ENCODE measurements at regions not wholly inside any gene's neighbourhood (a gene's known extent, or its start where the extent isn't known, plus 50 kb on each side); places are given as distances from the start of the nearest gene placed in this dataset.

DNA sequence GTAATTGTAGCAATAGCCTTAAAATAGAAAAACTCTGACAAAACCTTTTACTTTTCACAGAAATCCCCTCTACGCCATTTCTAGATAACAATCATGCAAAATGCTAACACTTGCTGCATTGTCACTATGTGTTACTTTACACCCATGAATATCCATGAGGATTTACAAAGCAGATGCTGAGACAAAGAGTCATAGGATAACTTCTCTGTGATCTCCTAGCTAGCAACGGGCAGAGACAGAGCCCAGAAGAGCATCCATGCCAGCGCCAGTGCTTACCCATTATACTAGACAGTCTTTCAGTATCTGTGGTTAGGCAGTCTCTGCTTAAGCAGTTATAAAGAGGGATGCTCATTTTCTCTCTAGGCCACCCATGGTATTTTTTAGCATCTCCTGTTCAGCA lies 474.1 kb downstream of the CAAP1 start:
- no peak for DNase-seq (ENCODE audit: low read depth in 4 of 4, low spot score in 3 of 4)

DNA sequence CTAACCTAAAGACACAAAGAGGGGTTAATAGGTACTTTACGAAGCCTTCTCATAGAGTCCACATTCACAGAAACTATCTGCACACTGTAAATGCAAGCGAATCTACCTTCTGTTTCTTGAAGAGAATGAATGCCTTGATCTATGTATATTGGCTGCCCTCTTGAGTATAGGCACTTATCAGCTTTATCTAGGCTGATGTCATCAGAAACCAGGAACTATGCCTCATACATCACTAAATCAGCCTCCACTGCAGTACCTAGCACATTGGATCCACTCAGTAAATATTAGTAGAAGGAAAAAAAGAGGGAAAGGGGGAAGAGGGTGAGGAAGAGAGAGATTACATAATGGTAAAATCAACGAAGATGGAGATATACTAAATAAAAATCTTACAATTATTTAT lies 477.1 kb downstream of the CAAP1 start:
- DNase-seq (ENCODE audit: low read depth in 4 of 4, low spot score in 3 of 4) = no peak

DNA sequence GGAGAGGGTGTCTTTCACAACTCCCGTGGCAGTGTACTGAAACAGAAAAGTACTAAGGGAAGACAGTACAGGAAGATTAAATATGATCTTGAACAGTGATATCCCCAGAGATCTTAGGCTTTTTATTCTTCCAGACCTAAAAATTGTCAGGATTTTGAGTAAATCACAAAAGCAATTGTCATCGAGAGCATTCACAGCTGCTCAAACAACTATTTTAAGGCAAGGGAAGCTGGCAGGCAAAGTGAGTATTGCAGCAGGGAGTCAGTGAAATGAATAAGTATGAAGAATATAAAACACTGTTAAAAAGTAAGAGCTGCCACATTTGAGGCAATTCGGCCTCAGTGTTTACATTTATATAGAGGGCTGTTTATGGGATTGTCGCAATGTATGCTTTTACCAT lies 479.0 kb downstream of the CAAP1 start:
- no peak for DNase-seq (ENCODE audit: low read depth in 4 of 4, low spot score in 3 of 4)

DNA sequence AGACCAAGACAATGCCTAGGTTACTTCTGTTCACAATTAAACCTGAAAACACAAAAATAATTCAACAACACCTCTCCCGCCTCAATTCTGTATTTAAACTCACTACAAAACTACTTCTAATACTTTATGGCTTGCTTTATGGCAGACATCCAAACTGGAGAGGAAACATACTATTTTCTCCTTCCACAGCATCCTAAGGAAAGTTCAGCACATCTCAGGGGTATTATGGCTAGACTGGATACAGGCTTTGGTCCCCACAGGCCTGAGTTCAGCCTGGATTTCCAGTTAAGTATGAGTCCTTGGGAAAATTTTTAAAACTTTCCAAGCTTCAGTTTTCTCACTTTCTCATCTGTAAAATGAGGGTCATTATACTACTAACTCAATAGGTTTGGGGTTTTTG lies 480.2 kb downstream of the CAAP1 start:
- DNase-seq (ENCODE audit: low read depth in 4 of 4, low spot score in 3 of 4) = no peak

DNA sequence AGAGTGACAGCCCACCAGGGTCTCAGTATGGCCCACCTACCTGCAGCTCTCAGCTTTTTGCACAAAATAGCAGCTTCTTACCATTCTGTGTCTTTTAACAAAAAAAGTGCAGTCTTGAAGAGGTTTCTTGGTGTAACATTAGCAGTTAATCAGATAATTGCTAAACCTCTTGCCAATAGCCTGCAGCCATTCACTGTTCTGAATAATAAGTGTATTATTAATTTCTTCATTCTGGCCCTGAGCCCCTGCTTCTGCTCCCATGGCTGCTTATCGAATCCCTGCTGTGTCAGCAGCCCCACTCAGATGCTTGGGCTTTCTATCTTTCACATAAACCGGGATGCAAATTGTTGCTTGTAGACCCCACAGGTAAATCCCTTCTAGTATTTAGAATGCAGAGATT lies 485.9 kb downstream of the CAAP1 start:
- DNase-seq (ENCODE audit: low read depth in 4 of 4, low spot score in 3 of 4) = no peak

DNA sequence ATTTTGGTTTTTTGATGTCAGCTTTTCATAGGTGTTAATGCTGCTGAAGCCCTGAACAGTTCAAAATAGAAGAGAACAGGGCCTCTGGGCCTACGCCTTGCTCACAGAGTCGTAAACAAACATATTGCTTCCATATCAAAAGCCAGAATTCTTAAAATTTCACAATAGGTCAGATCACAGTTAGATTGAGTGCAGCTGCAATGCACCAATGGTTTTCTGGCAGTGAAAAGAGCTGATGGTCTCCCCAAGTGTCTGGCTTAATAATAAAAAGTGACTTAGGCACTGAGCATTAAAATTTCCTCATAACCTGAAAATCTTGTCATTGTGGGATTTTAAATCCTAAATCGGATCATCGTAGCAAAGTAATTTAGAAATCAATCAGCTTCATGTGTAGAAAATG lies 493.0 kb downstream of the CAAP1 start:
- DNase-seq (ENCODE audit: low read depth in 4 of 4, low spot score in 3 of 4) = no peak

DNA sequence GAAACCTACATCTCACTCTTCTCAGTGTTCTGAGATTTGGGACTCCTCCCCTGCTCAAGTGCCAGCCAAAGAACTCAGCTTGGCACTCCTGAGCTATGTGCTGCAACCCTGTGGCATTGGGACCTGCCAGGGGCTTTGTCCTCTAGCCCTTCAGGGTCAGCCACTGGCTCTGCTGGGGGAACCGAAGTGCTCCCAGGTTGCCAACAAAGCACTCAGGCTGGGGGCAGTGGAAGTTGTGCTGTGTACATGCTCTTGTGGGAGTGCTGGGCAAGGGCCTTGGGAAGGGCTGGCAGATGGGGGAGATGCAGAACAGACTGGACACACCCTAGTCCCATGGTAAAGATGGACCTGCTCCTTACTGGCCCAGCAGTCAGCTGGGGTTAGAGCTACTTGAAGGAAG lies 498.6 kb downstream of the CAAP1 start:
- no peak for DNase-seq (ENCODE audit: low read depth in 4 of 4, low spot score in 3 of 4)

DNA sequence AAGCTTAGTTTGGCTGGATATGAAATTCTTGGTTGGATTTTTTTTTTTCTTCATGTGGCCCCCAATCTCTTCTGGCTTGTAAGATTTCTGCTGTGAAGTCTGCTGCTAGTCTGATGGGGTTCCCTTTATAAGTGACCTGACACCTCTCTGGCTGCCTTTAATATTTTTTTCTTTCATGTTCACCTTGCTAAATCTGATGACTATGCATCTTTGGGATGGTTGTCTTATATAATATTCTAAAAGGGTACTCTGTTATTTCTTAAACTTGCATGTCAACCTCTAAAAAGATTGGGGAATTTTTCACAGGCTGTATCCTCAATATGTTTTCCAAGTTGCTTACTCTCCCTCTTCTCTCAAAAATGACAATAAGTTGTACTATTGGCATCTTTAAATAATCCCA lies 500.0 kb downstream of the CAAP1 start:
- no peak for DNase-seq (ENCODE audit: low read depth in 4 of 4, low spot score in 3 of 4)

DNA sequence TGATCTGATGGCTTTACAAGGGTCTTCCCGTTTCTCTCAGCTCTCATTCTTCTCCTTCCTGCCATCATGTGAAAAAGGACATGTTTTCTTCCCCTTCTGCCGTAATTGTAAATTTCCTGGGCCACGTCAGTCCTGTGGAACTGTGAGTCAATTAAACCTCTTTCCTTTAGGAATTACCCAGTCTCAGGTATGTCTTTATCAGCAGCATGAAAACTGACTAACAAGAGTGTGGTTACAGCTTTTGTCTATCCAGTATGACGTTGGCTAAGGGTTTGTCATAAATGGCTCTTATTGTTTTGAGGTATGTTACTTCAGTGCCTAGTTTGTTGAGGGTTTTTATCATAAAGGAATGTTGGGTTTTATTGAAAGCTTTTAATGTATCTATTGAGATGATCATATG lies 501.6 kb downstream of the CAAP1 start:
- no peak for DNase-seq (ENCODE audit: low read depth in 4 of 4, low spot score in 3 of 4)

DNA sequence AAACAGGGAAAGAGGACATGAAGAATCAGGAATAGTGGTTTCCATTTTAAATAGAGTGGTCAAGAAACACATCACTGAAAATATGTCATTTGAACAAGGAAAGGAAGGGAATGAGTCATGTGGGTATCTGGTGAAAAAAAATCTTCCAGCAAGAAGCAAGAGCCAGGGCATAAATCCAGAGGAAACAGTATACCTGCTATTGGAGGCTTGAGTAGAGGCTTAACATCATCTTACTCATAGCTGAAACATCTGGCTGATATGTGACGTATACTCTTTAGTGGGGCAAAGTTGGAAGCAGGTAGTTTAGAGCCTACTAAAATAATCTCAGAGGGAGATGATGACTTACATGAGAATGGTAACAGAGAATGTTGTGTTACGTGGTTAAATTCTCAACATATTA lies 517.2 kb downstream of the CAAP1 start:
- DNase-seq (ENCODE audit: low read depth in 4 of 4, low spot score in 3 of 4) = no peak

DNA sequence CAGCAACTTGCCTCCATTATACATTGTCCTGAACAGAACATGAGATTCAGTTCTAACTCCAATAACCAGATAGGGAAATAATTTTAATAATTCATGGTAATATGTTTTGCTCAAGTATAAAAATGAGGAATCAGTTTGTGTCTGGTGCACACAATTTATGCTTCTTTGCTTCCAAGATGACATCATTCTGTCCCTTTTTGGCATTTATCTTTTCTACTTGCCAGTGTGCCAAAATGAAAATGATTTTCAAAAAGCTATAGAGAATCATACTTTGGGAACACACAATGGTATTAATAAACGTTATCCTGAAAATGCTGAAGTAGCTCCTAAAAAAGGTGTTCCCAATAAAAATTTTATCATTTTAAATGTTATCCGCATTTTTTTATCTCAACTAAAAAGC lies 519.0 kb downstream of the CAAP1 start:
- no peak for DNase-seq (ENCODE audit: low read depth in 4 of 4, low spot score in 3 of 4)

DNA sequence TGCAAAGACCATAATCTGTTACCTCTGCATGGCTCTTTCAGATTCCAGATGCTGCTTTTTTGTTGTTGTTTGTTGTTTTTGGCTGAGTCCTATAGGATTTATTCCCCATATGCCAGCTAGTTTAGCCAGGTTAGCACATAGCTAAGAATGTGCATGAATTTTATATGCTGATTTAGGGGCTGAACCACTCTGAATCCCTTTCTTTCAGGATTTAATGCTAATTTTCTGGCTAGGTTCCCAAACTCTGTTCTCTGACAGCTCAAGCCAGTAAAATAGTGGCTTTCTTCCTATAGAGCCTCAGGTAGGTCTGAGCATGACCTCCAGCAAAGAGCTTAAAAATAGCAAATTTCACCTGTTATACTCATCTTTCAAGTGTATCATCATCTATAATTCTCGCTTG lies 521.4 kb downstream of the CAAP1 start:
- DNase-seq (ENCODE audit: low read depth in 4 of 4, low spot score in 3 of 4) = no peak

DNA sequence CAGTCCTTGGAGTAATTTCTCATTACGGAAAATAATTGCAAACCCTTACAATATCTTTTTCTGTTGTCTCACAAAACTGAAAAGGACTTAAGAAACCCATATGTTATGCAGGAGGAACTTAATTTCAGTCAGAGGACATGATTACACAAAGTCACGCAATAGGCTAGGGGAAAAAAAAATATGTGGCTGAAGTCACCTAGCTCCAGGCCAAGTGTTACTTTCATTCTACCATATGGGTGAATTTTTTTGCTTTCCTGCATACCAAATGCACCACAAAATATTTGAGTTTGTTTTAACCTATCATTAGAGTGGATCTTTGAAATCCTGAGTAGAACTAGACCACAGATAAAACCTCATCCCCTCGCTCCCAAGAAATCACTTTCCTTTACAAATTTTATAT lies 523.5 kb downstream of the CAAP1 start:
- DNase-seq (ENCODE audit: low read depth in 4 of 4, low spot score in 3 of 4) = no peak

DNA sequence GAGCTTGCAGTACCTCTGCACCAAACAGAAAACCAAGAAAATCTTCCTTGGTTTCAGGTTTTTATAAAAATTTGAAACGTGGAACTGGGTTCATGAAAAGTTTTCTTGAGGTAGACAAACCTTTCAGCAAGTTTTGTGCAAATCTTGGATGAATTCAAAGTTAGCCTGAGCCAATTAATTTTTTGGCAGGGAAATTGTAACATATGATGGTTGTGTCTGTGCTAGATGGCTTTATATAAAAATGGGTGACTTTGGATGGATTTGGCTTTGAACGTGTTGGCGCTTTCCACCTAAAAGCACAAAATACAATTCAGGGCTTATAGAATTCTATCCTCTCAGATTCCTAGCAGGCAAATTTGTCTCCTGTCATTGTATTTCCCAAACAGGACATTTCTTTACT lies 524.4 kb downstream of the CAAP1 start:
- no peak for DNase-seq (ENCODE audit: low read depth in 4 of 4, low spot score in 3 of 4)

DNA sequence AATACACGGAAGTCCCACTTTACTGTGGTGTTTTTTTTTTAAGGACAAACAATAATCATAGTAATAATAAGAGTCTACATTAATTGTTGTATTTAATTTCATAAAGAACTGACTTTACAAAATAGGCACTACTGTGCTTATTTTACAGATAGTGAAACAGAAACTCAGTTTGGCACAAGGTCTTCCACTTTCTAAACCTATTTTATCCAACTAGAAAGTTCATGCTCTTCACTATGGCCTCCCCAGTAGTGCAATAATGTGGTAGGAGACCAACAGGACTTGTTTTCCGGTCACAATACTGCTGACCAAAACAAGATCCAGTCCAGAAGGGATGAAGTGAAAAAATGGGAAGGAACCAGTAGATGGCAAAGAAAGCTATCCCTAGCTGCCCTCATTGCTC lies 531.6 kb downstream of the CAAP1 start:
- DNase-seq (ENCODE audit: low read depth in 4 of 4, low spot score in 3 of 4) = no peak

DNA sequence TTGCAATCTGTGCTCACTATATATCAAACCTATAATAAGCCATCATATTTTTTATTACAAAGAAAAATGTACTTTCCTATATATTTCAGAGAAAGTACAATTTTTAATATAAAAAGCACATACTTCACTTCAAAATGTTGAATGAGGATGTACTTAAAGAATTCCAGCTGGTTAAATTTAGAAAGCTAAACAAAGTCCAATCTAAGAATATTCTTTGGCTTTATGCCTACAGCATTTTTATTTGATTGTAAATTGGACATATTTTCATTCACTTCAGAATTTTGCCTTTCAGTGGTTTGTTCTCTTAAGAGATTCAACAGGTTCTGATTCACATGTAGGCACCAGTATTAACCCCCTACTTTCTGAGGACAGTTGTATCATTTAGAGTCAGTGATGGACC lies 533.8 kb downstream of the CAAP1 start:
- no peak for DNase-seq (ENCODE audit: low read depth in 4 of 4, low spot score in 3 of 4)

DNA sequence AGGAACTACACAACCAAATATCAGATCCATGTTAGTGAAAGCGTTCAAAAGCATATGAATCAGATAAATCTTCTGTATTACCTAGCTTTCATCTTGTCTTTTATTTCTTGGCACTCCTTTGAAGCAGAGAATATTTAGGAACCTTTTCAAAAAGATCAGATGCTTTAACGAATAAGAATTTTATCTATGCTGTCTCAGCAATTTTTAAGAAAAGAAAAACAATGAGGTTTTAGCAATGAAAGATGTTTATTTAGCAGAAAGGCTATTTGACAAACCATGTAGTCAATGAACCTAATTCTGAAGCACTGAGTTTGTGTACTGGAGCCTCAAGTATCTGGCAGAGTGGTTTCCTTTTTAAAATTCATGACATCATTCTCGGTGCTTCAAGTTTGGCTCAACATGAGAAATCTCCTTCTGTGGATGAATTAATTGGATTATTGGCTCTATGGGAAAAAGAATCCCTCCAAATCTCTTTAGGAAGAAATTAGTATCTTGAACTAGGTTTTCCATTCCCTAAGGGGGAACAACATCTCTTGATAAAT lies 534.7 kb downstream of the CAAP1 start:
- no peak for DNase-seq (ENCODE audit: low read depth in 4 of 4, low spot score in 3 of 4)

DNA sequence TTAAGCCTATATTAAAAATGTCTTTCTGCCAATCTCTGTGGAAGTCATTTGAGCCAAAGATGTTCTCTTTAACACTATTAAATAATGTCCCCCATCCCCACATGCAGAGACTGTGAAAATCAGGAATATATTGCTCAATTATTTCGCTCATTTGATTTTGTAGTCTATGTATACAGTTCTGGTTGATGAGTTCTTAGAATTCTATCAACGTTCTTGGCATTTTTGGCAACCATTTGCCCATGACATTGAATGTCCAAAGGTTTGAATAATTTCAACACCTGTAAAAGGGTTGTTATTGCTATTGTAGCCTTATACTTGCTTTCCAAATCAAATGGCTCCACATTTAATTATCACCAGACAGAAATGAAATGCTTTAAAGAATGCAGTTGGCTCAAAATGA lies 536.1 kb downstream of the CAAP1 start:
- no peak for DNase-seq (ENCODE audit: low read depth in 4 of 4, low spot score in 3 of 4)

DNA sequence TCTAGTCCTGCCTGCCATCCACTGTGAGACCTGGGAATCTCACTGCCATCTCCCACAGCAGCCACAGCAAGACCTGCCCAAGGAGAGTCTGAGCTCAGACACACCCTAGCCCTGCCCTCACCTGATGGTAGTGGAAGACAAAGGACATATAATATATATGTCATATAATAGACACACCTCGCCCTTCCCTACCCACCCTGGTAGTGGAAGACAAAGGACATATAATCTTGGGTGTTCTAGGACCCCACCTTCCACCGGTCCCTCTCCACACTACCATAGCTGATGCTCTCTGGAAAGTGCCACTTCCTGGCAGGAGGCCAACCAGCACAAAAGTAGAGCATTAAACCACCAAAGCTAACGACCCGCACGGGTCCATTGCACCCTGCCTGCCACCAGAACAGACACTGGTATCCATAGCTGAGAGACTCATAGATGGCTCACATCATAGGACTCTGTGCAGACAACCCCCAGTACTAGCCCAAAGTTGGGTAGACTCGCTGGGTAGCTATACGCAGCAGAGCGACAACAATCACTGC lies 545.6 kb downstream of the CAAP1 start:
- no peak for DNase-seq (ENCODE audit: low read depth in 4 of 4, low spot score in 3 of 4)

DNA sequence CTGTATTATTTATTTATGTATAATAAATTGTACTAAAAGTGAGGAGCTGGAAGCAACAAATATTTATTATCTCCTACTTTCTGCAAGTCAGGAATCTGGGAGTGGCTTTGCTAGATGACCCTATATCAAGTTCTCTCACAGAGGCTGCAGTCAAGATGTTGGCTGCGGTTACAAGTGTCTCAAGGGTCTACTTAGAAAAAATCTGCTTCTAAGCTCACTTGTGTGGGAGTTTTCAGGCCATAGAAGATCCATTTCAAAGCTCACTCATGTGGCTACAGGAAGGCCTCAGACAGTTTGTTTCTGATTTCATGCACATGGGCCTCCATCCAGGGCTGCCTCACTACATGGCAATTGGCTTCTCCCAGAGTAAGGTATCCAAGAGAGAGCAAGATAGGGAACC lies 551.1 kb downstream of the CAAP1 start:
- no peak for DNase-seq (ENCODE audit: low read depth in 4 of 4, low spot score in 3 of 4)

DNA sequence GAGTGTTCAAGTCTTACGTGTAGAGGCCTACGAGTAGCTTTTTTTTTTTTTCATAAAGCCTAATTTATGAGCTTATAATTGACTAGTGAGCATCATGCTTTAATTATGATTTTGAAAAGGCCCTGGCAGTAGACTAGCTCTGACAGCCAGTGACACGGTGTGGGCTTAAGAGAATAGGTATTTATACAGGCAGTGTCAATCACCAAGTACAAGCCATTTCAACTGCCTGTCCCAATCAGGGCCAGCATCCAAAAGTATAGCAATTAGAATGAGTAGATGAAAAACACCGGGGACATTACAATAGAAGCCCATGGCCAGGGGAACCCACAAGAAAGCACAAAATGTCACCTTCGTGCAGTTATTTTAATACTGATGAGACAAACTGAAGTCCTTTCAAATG lies 552.8 kb downstream of the CAAP1 start:
- no peak for DNase-seq (ENCODE audit: low read depth in 4 of 4, low spot score in 3 of 4)

DNA sequence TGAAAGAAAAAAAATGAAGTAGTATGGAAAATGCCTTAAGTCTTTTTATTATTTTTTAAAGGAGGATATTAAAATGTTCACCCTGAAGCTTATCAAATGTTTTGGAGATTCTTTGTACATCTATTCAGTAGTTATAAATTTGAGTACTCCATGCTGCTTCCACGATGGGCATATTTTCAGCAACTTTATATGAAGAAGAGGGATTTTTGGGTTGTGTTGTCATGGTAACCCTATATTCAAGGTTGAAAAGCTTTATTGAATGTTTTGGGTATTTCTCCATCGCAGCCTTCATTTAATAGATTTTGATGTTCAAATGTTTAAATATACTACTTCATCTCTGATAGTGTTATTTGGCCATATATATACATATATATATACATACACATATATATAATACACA lies 557.5 kb downstream of the CAAP1 start:
- no peak for DNase-seq (ENCODE audit: low read depth in 4 of 4, low spot score in 3 of 4)

DNA sequence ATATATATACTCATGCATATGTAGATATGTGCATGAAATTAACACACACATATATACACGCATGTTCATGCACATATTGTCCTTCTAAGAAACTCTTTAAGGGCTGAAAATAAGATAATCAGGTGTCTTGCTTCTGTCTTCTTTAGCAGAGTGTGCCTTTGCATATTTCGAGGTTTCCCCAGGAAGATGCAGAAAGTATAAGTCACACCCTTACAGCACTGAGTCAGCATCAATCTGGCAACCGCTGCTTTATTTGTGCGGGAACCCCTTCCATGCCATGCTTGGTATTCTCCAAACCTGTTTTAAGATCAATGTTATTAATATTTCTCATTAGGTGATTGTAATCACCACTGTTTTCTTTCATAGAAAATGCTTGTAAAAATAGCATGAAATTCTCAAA lies 557.9 kb downstream of the CAAP1 start:
- no peak for DNase-seq (ENCODE audit: low read depth in 4 of 4, low spot score in 3 of 4)
